Astrocyte (in vitro differentiated cells and primary cell): ENCODE measurements at regions not wholly inside any gene's neighbourhood (a gene's known extent, or its start where the extent isn't known, plus 50 kb on each side); places are given as distances from the start of the nearest gene placed in this dataset.

ENCODE experiments used
- DNase-seq: peaks from one replicate; pipeline ENCODE4 v3.0.0-alpha.2; 2010; ENCODE audit warnings: low read depth
- FAIRE-seq: peaks from 2 replicates; lab custom pipeline; 2011; peaks lifted over from hg19 to GRCh38; lab: Jason Lieb, UNC
- H2AFZ ChIP-seq: 2 replicates; pipeline ENCODE4 v1.6.0; 2012; ENCODE audit warnings: low read depth, low read length, inconsistent platforms
- H3K27ac ChIP-seq: 2 replicates; pipeline ENCODE4 v1.5.1; 2011; ENCODE audit warnings: low read depth, low read length, inconsistent platforms
- H3K27me3 ChIP-seq: 2 replicates; pipeline ENCODE4 v1.6.0; 2011; ENCODE audit warnings: low read length, inconsistent platforms; ENCODE audit not compliant: insufficient read depth
- H3K36me3 ChIP-seq: 2 replicates; pipeline ENCODE4 v1.5.1; 2011; ENCODE audit warnings: low read length, inconsistent platforms; ENCODE audit not compliant: insufficient read depth
- H3K4me1 ChIP-seq: 2 replicates; pipeline ENCODE4 v1.5.1; 2011; ENCODE audit warnings: low read length, inconsistent platforms; ENCODE audit not compliant: insufficient read depth
- H3K4me2 ChIP-seq: 2 replicates; pipeline ENCODE4 v1.6.0; 2012; ENCODE audit warnings: low read length, inconsistent platforms
- H3K4me3 ChIP-seq: 2 replicates; pipeline ENCODE4 v1.5.1; 2011; ENCODE audit warnings: low read depth, mild to moderate bottlenecking, low read length, inconsistent platforms; ENCODE audit not compliant: insufficient read depth
- H3K79me2 ChIP-seq: 2 replicates; pipeline ENCODE4 v1.6.0; 2012; ENCODE audit warnings: mild to moderate bottlenecking, low read length, inconsistent platforms; ENCODE audit not compliant: insufficient read depth
- H3K9ac ChIP-seq: 2 replicates; pipeline ENCODE4 v1.6.0; 2012; ENCODE audit warnings: mild to moderate bottlenecking, low read length, inconsistent platforms
- H3K9me3 ChIP-seq: 2 replicates; pipeline ENCODE4 v1.5.1; 2012; ENCODE audit warnings: low read depth, mild to moderate bottlenecking, low read length, inconsistent platforms; ENCODE audit not compliant: insufficient read depth
- H4K20me1 ChIP-seq: 2 replicates; pipeline ENCODE4 v1.6.0; 2012; ENCODE audit warnings: low read length, inconsistent platforms; ENCODE audit not compliant: insufficient read depth
- H3K27ac Mint-ChIP-seq: one replicate; pipeline ENCODE4 v1.8.0; 2021; ENCODE audit warnings: mild to moderate bottlenecking, mixed read lengths; ENCODE audit not compliant: unreplicated experiment
- H3K27me3 Mint-ChIP-seq: one replicate; pipeline ENCODE4 v1.8.0; 2021; ENCODE audit warnings: low read depth, mixed read lengths; ENCODE audit not compliant: unreplicated experiment
- H3K36me3 Mint-ChIP-seq: one replicate; pipeline ENCODE4 v1.8.0; 2021; ENCODE audit warnings: low read depth, mixed read lengths; ENCODE audit not compliant: unreplicated experiment
- H3K4me1 Mint-ChIP-seq: one replicate; pipeline ENCODE4 v1.8.0; 2021; ENCODE audit warnings: low read depth, mixed read lengths; ENCODE audit not compliant: unreplicated experiment
- H3K4me3 Mint-ChIP-seq: one replicate; pipeline ENCODE4 v1.8.0; 2021; ENCODE audit warnings: mild to moderate bottlenecking, moderate library complexity, mixed read lengths; ENCODE audit not compliant: unreplicated experiment
- H3K9me3 Mint-ChIP-seq: one replicate; pipeline ENCODE4 v1.8.0; 2021; ENCODE audit warnings: mild to moderate bottlenecking, mixed read lengths; ENCODE audit not compliant: unreplicated experiment
- CTCF ChIP-seq: IDR thresholded peaks from 2 replicates; pipeline ENCODE4 v1.5.1; 2011; ENCODE audit warnings: low read depth, mild to moderate bottlenecking, inconsistent platforms, low read length, moderate library complexity; ENCODE audit not compliant: insufficient read depth
- EZH2 ChIP-seq: IDR thresholded peaks from 2 replicates; pipeline ENCODE4 v1.6.1; 2012; ENCODE audit warnings: mild to moderate bottlenecking, low read length, inconsistent platforms; ENCODE audit not compliant: insufficient read depth

DNA sequence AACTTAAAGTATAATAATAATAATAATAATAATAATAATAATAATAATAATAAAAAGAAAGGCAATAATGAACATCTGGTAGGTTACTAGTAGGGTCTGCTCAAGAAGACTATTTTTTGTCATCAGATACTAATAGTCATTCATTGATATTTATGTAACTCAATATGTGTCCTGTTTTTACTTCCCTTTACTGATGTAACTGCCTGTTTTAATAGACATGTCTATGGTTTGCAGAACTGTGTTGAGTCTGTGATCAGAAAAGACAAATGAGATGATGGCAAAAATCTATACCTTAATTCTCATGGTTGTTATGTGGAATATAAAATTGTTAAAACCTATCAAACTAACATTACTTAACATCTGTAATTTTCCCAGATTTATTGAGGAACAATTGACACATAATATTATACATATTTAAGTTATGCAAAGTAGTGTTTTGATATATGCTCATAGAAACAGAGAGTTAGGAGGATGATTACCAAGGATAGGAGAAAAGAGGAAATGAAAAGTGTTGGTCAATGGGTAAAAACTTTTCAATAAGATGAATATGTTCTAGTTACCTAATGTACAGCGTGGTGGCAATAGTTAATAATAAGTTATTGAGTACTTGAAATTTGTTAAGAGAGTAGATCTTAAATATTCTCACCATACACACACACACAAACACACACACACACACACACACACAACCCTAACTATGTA, 699.4 kb downstream of the ZPLD1 start:
- FAIRE-seq: no peak
- H3K27me3 Mint-ChIP-seq: no peaks in the 10 kb centered on the region

DNA sequence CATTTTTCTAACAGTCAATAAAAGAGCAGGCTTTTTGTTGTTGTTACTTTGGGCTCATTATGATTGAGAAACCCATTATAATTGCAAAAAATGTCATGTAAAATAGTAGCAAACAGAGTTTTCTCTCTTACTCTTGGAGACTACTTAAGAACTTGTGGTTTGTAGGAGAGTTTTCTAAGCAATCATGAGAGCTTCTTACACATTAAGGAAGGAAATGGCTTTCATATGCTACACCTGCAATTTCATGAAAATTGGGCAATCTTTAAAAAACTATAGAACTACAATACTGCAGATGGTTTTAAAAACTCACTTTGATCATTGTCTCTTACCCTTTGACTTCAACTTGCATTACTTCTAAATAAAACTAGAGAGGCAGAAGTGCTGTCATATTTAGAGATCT, 701.8 kb downstream of the ZPLD1 start:
- Histone ChIP-seq H3K9me3 (no peaks in the 10 kb centered on the region), H3K27me3 (no peaks in the 10 kb centered on the region), H3K4me1 (no peaks in the 10 kb centered on the region), H3K79me2 (no peaks in the 10 kb centered on the region), H3K9ac (no peak overlapping the region), H3K4me3 (no peak overlapping the region), H3K36me3 (no peaks in the 10 kb centered on the region), H2AFZ (no peak overlapping the region), H3K4me2 (no peak overlapping the region), H4K20me1 (no peaks in the 10 kb centered on the region), H3K27ac (no peak overlapping the region)
- Mint-ChIP-seq H3K27me3 (no peaks in the 10 kb centered on the region), H3K4me3 (no peak overlapping the region), H3K27ac (no peak overlapping the region), H3K36me3 (no peaks in the 10 kb centered on the region), H3K9me3 (no peaks in the 10 kb centered on the region), H3K4me1 (peaks cover 1% of the 10 kb centered on the region)
- FAIRE-seq (no peak), DNase-seq (no peak)
- TF ChIP-seq EZH2 (no peak), CTCF (no peak)

More for the DNA sequence above, 699.4 kb downstream of the ZPLD1 start:
- peaks cover 1% of the 10 kb centered on the region for H3K4me1 Mint-ChIP-seq
- no peaks in the 10 kb centered on the region for H3K36me3 ChIP-seq
- H3K9ac ChIP-seq: no peak overlapping the region
- H3K9me3 ChIP-seq: no peaks in the 10 kb centered on the region
- no peak overlapping the region for H3K27ac Mint-ChIP-seq
- no peak overlapping the region for H3K4me2 ChIP-seq
- no peak overlapping the region for H2AFZ ChIP-seq
- H3K4me1 ChIP-seq: no peaks in the 10 kb centered on the region
- H3K4me3 ChIP-seq: no peak overlapping the region
- H4K20me1 ChIP-seq: no peaks in the 10 kb centered on the region
- H3K27ac ChIP-seq: no peak overlapping the region
- no peaks in the 10 kb centered on the region for H3K27me3 ChIP-seq
- TF ChIP-seq CTCF: no peak
- TF ChIP-seq EZH2: no peak
- DNase-seq: no peak
- no peaks in the 10 kb centered on the region for H3K9me3 Mint-ChIP-seq
- no peak overlapping the region for H3K4me3 Mint-ChIP-seq
- H3K36me3 Mint-ChIP-seq: no peaks in the 10 kb centered on the region
- H3K79me2 ChIP-seq: no peaks in the 10 kb centered on the region

DNA sequence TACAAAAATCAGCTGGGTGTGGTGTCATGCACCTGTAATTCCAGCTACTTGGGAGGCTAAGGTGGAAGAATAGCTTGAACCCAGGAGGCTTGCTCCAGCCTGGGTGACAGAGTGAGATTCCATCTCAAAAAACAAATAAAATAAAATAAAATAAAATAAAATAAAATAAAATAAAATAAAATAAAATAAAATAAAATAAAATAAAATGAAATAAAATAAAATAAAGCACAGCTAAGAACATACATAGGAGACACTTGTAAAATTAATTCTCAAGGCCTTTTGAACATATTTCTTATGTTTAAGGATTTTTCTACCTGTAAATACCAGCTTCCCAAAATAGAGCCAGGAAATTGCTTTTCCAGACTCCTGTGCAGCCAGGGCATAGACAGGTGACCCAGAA, 703.0 kb downstream of the ZPLD1 start:
- Mint-ChIP-seq H3K36me3 (no peaks in the 10 kb centered on the region), H3K9me3 (no peaks in the 10 kb centered on the region), H3K27ac (no peak overlapping the region), H3K27me3 (no peaks in the 10 kb centered on the region), H3K4me1 (peaks cover 1% of the 10 kb centered on the region), H3K4me3 (no peak overlapping the region)
- no peaks in the 10 kb centered on the region for H4K20me1 ChIP-seq
- H3K27me3 ChIP-seq: no peaks in the 10 kb centered on the region
- no peaks in the 10 kb centered on the region for H3K79me2 ChIP-seq
- H3K9ac ChIP-seq: no peak overlapping the region
- H3K4me1 ChIP-seq: no peaks in the 10 kb centered on the region
- H3K36me3 ChIP-seq: no peaks in the 10 kb centered on the region
- DNase-seq (no peak), FAIRE-seq (no peak)
- H3K27ac ChIP-seq: no peak overlapping the region
- no peak overlapping the region for H3K4me3 ChIP-seq
- H3K9me3 ChIP-seq: no peaks in the 10 kb centered on the region
- no peak overlapping the region for H3K4me2 ChIP-seq
- H2AFZ ChIP-seq: no peak overlapping the region
- no peak for TF ChIP-seq EZH2
- TF ChIP-seq CTCF: no peak
